ENCODE measurements at regions not wholly inside any gene's neighbourhood (a gene's known extent, or its start where the extent isn't known, plus 50 kb on each side); places are given as distances from the start of the nearest gene placed in this dataset.

GRCh38 chr3:118636841-118637240 lies 397.8 kb downstream of the IGSF11 start:
- TF ChIP-seq CTCF (IDR thresholded peaks at IDR 0.05) = no peak
- no peak for TF ChIP-seq POLR2A (IDR thresholded peaks at IDR 0.05)

Measured in adrenal gland (tissue), 5 donors.